ENCODE measurements at regions not wholly inside any gene's neighbourhood (a gene's known extent, or its start where the extent isn't known, plus 50 kb on each side); places are given as distances from the start of the nearest gene placed in this dataset.

DNA sequence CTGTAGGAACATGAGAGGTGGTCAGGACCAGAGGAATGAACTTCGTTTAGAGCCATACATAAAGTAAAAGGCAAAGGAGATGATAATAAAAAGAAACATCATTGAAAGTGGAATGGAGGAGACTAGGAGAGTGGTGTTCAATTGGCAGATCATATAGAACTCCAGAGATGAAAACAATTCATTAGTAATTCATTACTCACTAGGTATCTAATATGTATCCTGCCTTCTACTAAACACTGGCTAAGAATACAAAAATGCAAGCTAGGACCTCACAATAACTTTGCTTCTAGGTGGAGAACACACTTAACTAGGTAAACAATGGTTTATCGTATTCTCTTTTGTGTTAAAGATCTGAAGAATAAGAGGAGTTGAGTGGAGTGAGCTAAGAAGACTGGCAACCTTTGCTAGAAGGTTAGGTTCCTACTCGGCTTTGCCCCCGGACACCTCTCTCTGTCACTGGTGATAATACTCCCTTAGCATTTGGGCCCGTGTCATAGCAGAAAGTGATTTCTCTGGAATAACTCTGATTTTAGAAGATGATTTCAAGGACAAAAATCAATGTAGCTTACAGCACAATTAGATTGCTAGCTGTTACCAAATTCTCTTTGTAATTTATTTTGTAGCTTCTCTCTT, 88.6 kb upstream of the IFNE start:
- H3K27ac ChIP-seq, result no peak overlapping the region

DNA sequence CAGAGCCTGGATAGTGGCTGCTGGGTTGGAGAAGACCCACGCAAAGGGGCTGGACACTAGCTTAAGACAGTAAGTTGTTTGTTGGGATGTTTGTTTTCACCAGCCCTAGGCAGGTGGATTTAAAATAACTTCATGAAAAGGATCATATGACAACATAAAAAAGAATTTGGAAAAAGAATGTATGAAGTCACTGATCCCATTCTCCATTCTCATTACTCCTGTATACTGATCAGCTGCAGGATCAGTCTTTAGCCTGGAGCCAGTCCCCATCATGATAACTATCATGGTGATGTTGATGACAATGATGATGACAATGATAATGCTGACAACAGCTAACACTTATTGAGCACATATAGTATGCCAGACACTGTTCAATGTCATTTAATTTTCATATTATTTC, 92.1 kb upstream of the IFNE start:
- Histone ChIP-seq H3K4me1 (ENCODE audit: control insufficient read depth in 1 of 2, insufficient read depth in 1 of 2, low read depth in 1 of 2, low read length in 1 of 2) (no peaks in the 10 kb centered on the region), H3K9me3 (no peaks in the 10 kb centered on the region), H3K4me3 (ENCODE audit: low read depth in 1 of 2, low read length in 1 of 2) (no peak overlapping the region), H3K27me3 (peaks cover 14% of the 10 kb centered on the region), H3K36me3 (no peaks in the 10 kb centered on the region), H3K27ac (no peak overlapping the region)
- TF ChIP-seq, protein P1, sequence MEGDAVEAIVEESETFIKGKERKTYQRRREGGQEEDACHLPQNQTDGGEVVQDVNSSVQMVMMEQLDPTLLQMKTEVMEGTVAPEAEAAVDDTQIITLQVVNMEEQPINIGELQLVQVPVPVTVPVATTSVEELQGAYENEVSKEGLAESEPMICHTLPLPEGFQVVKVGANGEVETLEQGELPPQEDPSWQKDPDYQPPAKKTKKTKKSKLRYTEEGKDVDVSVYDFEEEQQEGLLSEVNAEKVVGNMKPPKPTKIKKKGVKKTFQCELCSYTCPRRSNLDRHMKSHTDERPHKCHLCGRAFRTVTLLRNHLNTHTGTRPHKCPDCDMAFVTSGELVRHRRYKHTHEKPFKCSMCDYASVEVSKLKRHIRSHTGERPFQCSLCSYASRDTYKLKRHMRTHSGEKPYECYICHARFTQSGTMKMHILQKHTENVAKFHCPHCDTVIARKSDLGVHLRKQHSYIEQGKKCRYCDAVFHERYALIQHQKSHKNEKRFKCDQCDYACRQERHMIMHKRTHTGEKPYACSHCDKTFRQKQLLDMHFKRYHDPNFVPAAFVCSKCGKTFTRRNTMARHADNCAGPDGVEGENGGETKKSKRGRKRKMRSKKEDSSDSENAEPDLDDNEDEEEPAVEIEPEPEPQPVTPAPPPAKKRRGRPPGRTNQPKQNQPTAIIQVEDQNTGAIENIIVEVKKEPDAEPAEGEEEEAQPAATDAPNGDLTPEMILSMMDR (IDR thresholded peaks at IDR 0.05), result no peak

More for the DNA sequence above, 88.6 kb upstream of the IFNE start:
- Histone ChIP-seq H3K9me3 (no peaks in the 10 kb centered on the region), H3K4me1 (ENCODE audit: control insufficient read depth in 1 of 2, insufficient read depth in 1 of 2, low read depth in 1 of 2, low read length in 1 of 2) (no peaks in the 10 kb centered on the region), H3K36me3 (no peaks in the 10 kb centered on the region), H3K4me3 (ENCODE audit: low read depth in 1 of 2, low read length in 1 of 2) (no peak overlapping the region), H3K27me3 (peaks cover 50% of the 10 kb centered on the region)
- TF ChIP-seq, protein P1 (IDR thresholded peaks at IDR 0.05), result no peak

DNA sequence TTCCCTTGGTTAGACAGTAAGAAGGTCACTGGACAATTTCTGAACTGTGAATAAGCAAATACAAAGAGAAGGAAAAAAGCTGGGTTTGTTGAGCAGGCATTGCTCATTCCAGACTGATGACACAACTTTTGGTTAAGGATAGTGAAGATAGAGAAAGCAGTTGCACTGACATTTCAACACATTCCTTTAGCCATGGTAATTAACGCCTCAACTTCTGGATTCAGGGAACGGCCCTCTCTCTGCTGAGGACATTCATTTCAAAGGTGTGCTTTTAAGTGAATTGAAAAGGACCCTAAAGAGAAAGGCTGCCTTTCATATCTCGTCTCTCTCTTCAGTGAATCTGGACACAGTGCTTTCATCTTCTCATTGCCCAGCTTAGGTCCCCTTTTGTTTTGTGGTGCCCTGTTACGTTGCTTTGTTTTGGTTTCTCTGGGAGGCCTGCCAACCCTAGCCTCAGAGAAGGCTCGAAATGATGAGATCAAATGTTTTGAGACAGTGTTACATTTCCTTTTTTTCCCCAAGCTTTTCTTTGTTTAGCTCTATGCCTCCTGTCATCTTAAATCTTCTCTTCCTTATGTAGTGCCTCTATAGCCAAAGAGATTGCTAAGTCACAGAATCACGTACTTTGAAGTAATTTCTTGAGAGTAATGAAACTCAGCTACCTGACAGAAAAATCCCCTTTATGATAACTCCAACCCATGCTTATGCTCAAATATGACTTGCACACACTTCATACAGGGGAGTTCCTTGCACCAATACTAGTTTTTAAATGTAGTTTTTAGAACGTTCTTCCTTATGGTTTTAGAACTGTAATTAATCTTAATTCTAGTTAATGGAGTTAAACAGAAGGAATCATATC, 94.4 kb upstream of the IFNE start:
- Histone ChIP-seq H3K4me3 (ENCODE audit: low read depth in 1 of 2, low read length in 1 of 2) (no peak overlapping the region), H3K4me1 (ENCODE audit: control insufficient read depth in 1 of 2, insufficient read depth in 1 of 2, low read depth in 1 of 2, low read length in 1 of 2) (no peaks in the 10 kb centered on the region), H3K9me3 (no peaks in the 10 kb centered on the region), H3K27me3 (peaks cover under 1% of the 10 kb centered on the region), H3K36me3 (no peaks in the 10 kb centered on the region), H3K27ac (no peak overlapping the region)
- TF ChIP-seq, protein P1 (IDR thresholded peaks at IDR 0.05), result no peak

DNA sequence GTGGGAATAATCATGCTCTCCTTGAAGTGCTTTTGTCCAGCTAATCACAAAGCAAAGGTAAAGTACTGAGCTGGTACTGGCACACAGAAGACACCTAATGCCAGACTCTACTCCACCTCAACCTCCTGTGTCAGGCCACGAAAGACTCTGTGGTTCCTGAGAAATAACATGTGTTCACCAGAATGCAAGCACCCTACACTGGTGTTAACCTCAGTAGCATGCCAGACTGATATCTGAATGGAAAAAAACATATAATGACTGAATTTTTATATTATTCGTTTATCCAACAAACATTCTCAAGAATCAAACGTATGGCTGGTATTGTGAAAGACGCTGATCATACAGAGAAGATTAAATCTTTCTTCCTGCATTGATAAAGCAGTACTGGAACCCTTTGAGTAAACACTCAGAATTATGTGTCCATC, 97.1 kb upstream of the IFNE start:
- Histone ChIP-seq H3K4me3 (ENCODE audit: low read depth in 1 of 2, low read length in 1 of 2) (no peak overlapping the region), H3K4me1 (ENCODE audit: control insufficient read depth in 1 of 2, insufficient read depth in 1 of 2, low read depth in 1 of 2, low read length in 1 of 2) (no peaks in the 10 kb centered on the region), H3K27ac (no peak overlapping the region), H3K27me3 (no peaks in the 10 kb centered on the region), H3K36me3 (no peaks in the 10 kb centered on the region), H3K9me3 (no peaks in the 10 kb centered on the region)
- TF ChIP-seq, protein P1 (IDR thresholded peaks at IDR 0.05), result no peak

DNA sequence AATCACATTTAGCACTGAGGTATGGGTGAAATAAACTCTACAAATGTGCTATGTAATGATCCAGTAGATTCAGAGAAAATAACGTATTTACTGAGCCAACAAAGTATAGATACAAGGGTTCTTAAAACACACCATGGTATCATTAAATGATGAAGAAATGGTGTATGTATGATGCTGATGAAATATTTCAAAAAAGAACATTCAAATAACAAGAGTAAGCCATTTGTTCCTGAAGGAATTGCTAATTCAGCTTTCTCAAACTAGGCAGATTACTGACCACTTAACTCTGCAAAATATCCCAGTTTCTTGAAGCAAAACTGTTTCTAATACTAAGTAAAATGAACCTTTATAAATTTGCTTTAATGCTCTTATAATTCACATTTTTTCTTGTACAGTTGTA, 97.6 kb upstream of the IFNE start:
- no peaks in the 10 kb centered on the region for H3K27me3 ChIP-seq
- H3K9me3 ChIP-seq, result no peaks in the 10 kb centered on the region
- no peaks in the 10 kb centered on the region for H3K36me3 ChIP-seq
- no peak overlapping the region for H3K4me3 ChIP-seq (ENCODE audit: low read depth in 1 of 2, low read length in 1 of 2)
- H3K4me1 ChIP-seq (ENCODE audit: control insufficient read depth in 1 of 2, insufficient read depth in 1 of 2, low read depth in 1 of 2, low read length in 1 of 2), result no peaks in the 10 kb centered on the region
- TF ChIP-seq, protein P1 (IDR thresholded peaks at IDR 0.05), result no peak
- no peak overlapping the region for H3K27ac ChIP-seq

All from neutrophil (primary cell).